ENCODE measurements at regions not wholly inside any gene's neighbourhood (a gene's known extent, or its start where the extent isn't known, plus 50 kb on each side); places are given as distances from the start of the nearest gene placed in this dataset.

GRCh38 chr13:58025821-58026220 lies 394.3 kb downstream of the PCDH17 start:
- Histone ChIP-seq H3K36me3 (ENCODE audit: insufficient read depth, insufficient read length, low read length) (no peaks in the 10 kb centered on the region), H3K27me3 (ENCODE audit: insufficient read depth, insufficient read length) (no peaks in the 10 kb centered on the region), H3K4me1 (ENCODE audit: insufficient read depth, insufficient read length) (no peaks in the 10 kb centered on the region), H3K9me3 (ENCODE audit: insufficient read depth, low read length) (no peaks in the 10 kb centered on the region), H3K9ac (ENCODE audit: insufficient read length, low read depth) (no peak overlapping the region), H3K4me3 (ENCODE audit: insufficient read length, low read depth) (no peak overlapping the region)
- DNase-seq (ENCODE audit: low read depth, low spot score), result no peak
- TF ChIP-seq YY1 (IDR thresholded peaks at IDR 0.05; ENCODE audit: insufficient read depth, insufficient read length), result no peak
- no peak for TF ChIP-seq ZNF274 (IDR thresholded peaks at IDR 0.05; ENCODE audit: low read depth, low read length)
- no peak for TF ChIP-seq SUZ12 (IDR thresholded peaks at IDR 0.05; ENCODE audit: extremely low read depth, insufficient read depth, insufficient read length)

DNA sequence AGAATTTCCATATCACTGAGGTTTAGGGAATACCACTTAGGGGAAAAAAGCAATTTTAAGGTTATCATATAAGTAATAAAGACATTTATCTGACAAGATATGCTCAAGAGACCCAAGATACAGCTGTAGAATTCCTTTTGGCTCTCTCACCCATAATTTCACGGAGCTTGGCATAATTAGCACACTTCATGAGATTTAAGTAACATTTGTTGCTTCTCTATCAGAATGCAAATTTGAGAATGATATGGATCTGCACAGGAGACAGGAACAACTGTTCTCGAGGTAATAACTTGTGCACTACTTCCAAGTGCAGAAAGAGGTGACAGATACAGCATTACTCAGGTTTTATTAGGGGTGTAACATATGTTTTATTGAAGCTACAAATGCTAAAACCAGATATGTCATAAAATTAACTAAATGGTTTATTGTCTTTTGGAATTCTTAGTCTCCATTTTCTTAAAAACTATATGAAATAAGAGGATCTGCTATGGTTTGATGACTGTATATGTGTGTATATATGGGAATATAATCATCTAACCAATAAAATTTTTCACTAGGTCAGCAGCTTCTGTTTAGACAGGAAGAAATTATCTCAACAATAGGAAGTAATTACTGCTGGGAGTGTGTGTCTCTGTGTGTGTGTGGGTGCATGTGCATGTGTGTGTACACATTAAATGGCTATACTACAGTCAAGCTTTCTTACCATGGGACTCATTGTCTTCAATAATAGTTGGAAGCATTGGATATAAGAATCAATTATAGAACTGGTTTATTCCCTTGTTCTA lies 401.3 kb downstream of the PCDH17 start:
- no peak overlapping the region for H3K4me3 ChIP-seq (ENCODE audit: insufficient read length, low read depth)
- DNase-seq (ENCODE audit: low read depth, low spot score), result no peak

DNA sequence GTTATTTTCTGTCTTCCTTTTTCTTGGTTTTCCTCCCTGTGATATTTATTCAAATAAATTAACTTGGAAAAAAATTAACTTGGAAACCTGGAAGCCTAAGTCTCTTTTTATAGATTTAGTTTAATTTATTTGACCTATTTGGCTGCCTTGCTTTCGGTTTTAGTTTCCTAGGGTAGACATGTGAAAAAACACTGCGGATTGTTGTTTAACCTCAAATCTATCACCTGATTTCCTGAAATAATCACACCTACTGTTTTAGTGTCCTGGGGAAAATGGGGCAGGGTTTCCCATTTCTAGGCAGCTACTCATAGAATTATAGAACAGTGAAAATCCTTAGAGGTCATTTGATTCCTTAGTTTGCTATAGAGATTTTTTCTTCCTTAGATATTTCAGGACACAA lies 412.4 kb downstream of the PCDH17 start:
- Histone ChIP-seq H3K4me3 (ENCODE audit: insufficient read length, low read depth) (no peak overlapping the region), H3K4me1 (ENCODE audit: insufficient read depth, insufficient read length) (no peaks in the 10 kb centered on the region), H3K36me3 (ENCODE audit: insufficient read depth, insufficient read length, low read length) (no peaks in the 10 kb centered on the region), H3K9ac (ENCODE audit: insufficient read length, low read depth) (no peak overlapping the region), H3K9me3 (ENCODE audit: insufficient read depth, low read length) (no peaks in the 10 kb centered on the region), H3K27me3 (ENCODE audit: insufficient read depth, insufficient read length) (no peaks in the 10 kb centered on the region)
- TF ChIP-seq ZNF274 (IDR thresholded peaks at IDR 0.05; ENCODE audit: low read depth, low read length), result no peak
- DNase-seq (ENCODE audit: low read depth, low spot score), result no peak

More for the DNA sequence above, 401.3 kb downstream of the PCDH17 start:
- H3K4me1 ChIP-seq (ENCODE audit: insufficient read depth, insufficient read length), result no peaks in the 10 kb centered on the region
- H3K9me3 ChIP-seq (ENCODE audit: insufficient read depth, low read length), result no peaks in the 10 kb centered on the region
- no peaks in the 10 kb centered on the region for H3K36me3 ChIP-seq (ENCODE audit: insufficient read depth, insufficient read length, low read length)
- no peak overlapping the region for H3K9ac ChIP-seq (ENCODE audit: insufficient read length, low read depth)
- no peak for TF ChIP-seq SUZ12 (IDR thresholded peaks at IDR 0.05; ENCODE audit: extremely low read depth, insufficient read depth, insufficient read length)
- no peak for TF ChIP-seq ZNF274 (IDR thresholded peaks at IDR 0.05; ENCODE audit: low read depth, low read length)
- no peak for TF ChIP-seq YY1 (IDR thresholded peaks at IDR 0.05; ENCODE audit: insufficient read depth, insufficient read length)
- no peaks in the 10 kb centered on the region for H3K27me3 ChIP-seq (ENCODE audit: insufficient read depth, insufficient read length)

DNA sequence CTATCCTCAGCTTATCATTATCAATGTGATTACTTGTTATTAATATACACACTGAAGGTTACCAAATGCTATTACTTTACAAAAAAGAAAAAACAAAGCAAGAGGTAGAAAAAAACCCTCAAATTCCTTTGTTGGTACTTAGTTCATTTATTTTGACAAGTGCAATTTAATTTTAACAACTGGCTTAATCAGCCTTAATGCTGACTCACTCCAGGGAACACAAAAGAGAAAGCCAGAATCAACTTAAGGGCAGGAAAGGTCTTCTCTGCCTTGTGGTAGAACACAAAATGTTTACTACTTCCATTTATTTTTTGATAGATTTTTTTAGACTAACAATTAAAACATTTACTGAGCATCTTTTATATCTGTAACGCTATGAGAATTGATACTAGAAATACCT lies 417.1 kb downstream of the PCDH17 start:
- H3K9ac ChIP-seq (ENCODE audit: insufficient read length, low read depth), result no peak overlapping the region
- H3K4me3 ChIP-seq (ENCODE audit: insufficient read length, low read depth), result no peak overlapping the region
- H3K4me1 ChIP-seq (ENCODE audit: insufficient read depth, insufficient read length), result no peaks in the 10 kb centered on the region
- H3K36me3 ChIP-seq (ENCODE audit: insufficient read depth, insufficient read length, low read length), result no peaks in the 10 kb centered on the region
- H3K27me3 ChIP-seq (ENCODE audit: insufficient read depth, insufficient read length), result no peaks in the 10 kb centered on the region
- no peaks in the 10 kb centered on the region for H3K9me3 ChIP-seq (ENCODE audit: insufficient read depth, low read length)
- TF ChIP-seq YY1 (IDR thresholded peaks at IDR 0.05; ENCODE audit: insufficient read depth, insufficient read length), result no peak
- no peak for DNase-seq (ENCODE audit: low read depth, low spot score)

DNA sequence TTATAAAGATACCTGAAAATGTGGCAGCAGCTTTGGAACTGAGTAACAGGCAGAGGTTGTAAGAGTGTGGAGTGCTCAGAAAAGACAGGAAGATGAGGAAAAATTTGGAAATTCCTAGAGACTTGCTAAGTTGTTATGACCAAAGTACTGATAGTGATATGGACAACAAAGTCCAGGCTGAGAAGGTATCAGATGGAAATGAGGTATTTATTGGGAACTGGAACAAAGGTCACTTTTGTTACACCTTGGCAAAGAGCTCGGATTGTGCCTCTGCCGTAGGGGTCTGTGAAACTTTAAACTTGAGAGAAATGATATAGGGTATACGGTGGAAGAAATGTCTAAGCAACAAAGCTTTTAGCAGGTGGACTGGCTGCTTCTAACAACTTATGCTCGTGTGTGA lies 419.9 kb downstream of the PCDH17 start:
- no peaks in the 10 kb centered on the region for H3K36me3 ChIP-seq (ENCODE audit: insufficient read depth, insufficient read length, low read length)
- no peaks in the 10 kb centered on the region for H3K4me1 ChIP-seq (ENCODE audit: insufficient read depth, insufficient read length)
- no peaks in the 10 kb centered on the region for H3K9me3 ChIP-seq (ENCODE audit: insufficient read depth, low read length)
- H3K27me3 ChIP-seq (ENCODE audit: insufficient read depth, insufficient read length), result no peaks in the 10 kb centered on the region
- no peak overlapping the region for H3K9ac ChIP-seq (ENCODE audit: insufficient read length, low read depth)
- DNase-seq (ENCODE audit: low read depth, low spot score), result no peak
- H3K4me3 ChIP-seq (ENCODE audit: insufficient read length, low read depth), result no peak overlapping the region
- no peak for TF ChIP-seq SUZ12 (IDR thresholded peaks at IDR 0.05; ENCODE audit: extremely low read depth, insufficient read depth, insufficient read length)
- no peak for TF ChIP-seq YY1 (IDR thresholded peaks at IDR 0.05; ENCODE audit: insufficient read depth, insufficient read length)
- no peak for TF ChIP-seq ZNF274 (IDR thresholded peaks at IDR 0.05; ENCODE audit: low read depth, low read length)

- Histone ChIP-seq H3K9ac (ENCODE audit: insufficient read length, low read depth) (no peak overlapping the region), H3K27me3 (ENCODE audit: insufficient read depth, insufficient read length) (no peaks in the 10 kb centered on the region), H3K4me1 (ENCODE audit: insufficient read depth, insufficient read length) (no peaks in the 10 kb centered on the region), H3K4me3 (ENCODE audit: insufficient read length, low read depth) (no peak overlapping the region), H3K9me3 (ENCODE audit: insufficient read depth, low read length) (no peaks in the 10 kb centered on the region), H3K36me3 (ENCODE audit: insufficient read depth, insufficient read length, low read length) (no peaks in the 10 kb centered on the region)
- DNase-seq (ENCODE audit: low read depth, low spot score), result peak; percentile 23
- TF ChIP-seq SUZ12 (IDR thresholded peaks at IDR 0.05; ENCODE audit: extremely low read depth, insufficient read depth, insufficient read length), result no peak
- TF ChIP-seq YY1 (IDR thresholded peaks at IDR 0.05; ENCODE audit: insufficient read depth, insufficient read length), result no peak
- TF ChIP-seq ZNF274 (IDR thresholded peaks at IDR 0.05; ENCODE audit: low read depth, low read length), result no peak
These were observed 420.3 kb downstream of the PCDH17 start for GRCh38 chr13:58051807-58052375.

- Histone ChIP-seq H3K4me1 (ENCODE audit: insufficient read depth, insufficient read length) (no peaks in the 10 kb centered on the region), H3K27me3 (ENCODE audit: insufficient read depth, insufficient read length) (no peaks in the 10 kb centered on the region), H3K4me3 (ENCODE audit: insufficient read length, low read depth) (no peak overlapping the region), H3K9me3 (ENCODE audit: insufficient read depth, low read length) (no peaks in the 10 kb centered on the region), H3K9ac (ENCODE audit: insufficient read length, low read depth) (no peak overlapping the region), H3K36me3 (ENCODE audit: insufficient read depth, insufficient read length, low read length) (no peaks in the 10 kb centered on the region)
- TF ChIP-seq YY1 (IDR thresholded peaks at IDR 0.05; ENCODE audit: insufficient read depth, insufficient read length) (no peak), SUZ12 (IDR thresholded peaks at IDR 0.05; ENCODE audit: extremely low read depth, insufficient read depth, insufficient read length) (no peak), ZNF274 (IDR thresholded peaks at IDR 0.05; ENCODE audit: low read depth, low read length) (no peak)
- no peak for DNase-seq (ENCODE audit: low read depth, low spot score)
These were observed 424.9 kb downstream of the PCDH17 start for GRCh38 chr13:58056426-58056825.

Data from NT2/D1 (cell line).